NCI-H2029 (cell line): ENCODE measurements at regions not wholly inside any gene's neighbourhood (a gene's known extent, or its start where the extent isn't known, plus 50 kb on each side); places are given as distances from the start of the nearest gene placed in this dataset.
"Not testable (repeated sequence)": the region's sequence is repeated elsewhere in the genome, so short reads cannot be mapped to it uniquely, and the experiment has no call there.

ENCODE experiments used
- DNase-seq: peaks from one replicate; lab custom pipeline; 2025; lab: John Stamatoyannopoulos, UW

DNA sequence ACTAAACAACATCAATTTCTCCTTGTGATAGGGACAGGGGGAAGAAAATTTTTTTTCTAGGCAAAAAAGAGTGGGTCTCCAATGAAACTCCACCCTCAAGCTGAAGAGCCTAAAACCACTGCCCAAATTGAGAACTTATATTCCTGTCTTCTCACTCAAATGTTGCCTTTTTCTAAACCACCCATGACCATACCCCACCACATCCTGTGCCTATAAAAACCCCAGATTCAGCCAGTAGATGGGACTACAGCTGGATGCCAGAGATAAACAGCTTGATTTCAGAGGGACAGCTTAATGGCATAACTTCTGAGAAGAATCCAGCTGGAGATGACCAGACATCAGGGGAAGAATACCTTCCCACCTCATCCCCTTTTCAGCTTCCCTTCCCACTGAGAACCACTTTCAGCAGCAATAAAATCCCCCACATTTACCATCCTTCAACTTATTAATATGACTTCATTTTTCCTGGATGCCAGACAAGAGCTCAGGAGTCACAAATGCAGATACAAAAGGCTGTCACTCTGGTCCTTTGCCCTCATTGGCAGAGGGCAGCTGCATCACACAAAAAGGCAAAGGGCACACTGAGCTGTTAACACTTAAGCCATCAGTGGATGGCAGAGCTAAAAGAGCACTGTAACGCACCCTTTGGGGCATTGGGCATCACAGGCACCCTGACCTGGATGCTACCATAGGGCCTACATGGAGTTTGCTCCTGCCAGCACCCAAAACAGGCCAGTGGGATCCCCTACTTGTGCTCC is 972.5 kb upstream of the CTNND2 start:
- DNase-seq, result no peak

- DNase-seq, result no peak
These were observed 966.8 kb upstream of the CTNND2 start for GRCh38 chr5:12870872-12871539.

GRCh38 chr5:12865529-12865928 is 961.3 kb upstream of the CTNND2 start:
- no peak for DNase-seq

DNA sequence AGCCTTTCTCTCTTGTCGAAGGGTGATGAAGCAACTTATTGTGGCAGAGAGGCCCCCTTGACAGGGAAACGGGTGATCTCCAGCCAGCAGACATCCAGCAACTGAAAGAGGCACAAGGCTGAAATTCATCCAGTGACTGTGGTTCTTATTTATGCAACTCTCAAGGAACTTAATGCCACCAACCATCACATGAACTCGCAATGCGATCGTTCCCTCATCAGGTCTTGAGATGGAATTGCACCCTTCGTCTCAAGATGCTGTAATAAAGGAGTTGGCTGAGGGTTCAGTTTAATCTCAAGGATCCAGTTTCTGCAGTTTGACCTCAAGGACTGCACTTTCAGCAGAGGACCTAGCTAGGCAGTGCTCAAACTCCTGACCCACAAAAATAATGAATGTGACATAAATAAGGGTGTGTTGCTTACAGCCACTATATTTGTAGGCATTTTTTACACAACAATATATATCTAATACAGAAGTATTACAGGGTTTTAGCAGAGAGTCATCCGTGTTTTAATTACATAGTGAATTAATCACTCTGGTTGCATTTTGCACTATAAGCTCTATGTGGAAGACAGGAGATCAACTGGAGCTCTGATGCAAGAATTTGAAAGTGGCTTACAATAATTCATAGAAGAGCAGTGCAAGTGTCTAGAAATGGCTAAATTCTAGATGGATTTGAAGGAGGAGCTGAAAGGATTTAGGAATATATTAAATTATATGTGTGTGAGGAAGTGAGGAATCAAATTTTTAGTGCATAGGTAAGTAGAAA is 957.8 kb upstream of the CTNND2 start:
- no peak for DNase-seq

GRCh38 chr5:12856105-12856504 is 951.9 kb upstream of the CTNND2 start:
- not testable (repeated sequence) for DNase-seq

GRCh38 chr5:12854386-12854785 is 950.1 kb upstream of the CTNND2 start:
- DNase-seq, result no peak

DNA sequence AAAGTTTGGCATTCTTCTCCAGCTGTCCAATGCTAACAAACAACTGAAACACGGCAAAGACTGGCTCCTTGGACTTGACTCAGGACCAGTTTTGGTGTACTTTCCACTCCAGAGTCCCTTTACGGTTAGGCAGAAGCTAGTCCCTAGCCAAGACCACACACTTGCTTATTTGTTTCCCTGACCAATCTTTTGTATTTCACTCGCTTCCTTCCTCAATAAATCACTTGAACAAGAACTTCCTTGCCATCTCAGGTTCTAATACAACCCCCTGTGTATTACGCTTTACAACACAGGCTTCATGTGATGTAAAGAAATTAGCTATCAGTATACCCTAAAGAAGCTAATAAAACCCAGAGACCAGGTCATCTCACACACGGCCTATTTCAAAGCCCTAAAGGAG is 947.5 kb upstream of the CTNND2 start:
- DNase-seq, result no peak

DNA sequence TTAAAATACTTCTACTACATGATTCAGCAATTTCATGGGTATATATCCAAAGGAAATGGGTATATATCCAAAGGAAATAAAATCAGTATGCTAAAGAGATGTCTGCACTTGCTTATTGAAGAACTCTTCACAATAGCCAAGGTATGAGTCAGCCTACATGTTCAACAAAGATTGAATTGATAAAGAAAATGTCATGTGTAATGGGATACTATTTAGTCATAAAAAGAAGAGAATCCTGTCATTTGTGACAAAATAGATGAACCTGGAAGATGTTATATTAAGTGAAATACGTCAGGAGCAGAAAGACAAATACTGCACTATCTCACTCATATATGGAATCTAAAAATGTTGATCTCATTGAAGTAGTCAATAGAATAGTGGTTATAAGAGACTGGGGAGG is 944.5 kb upstream of the CTNND2 start:
- DNase-seq, result no peak

DNA sequence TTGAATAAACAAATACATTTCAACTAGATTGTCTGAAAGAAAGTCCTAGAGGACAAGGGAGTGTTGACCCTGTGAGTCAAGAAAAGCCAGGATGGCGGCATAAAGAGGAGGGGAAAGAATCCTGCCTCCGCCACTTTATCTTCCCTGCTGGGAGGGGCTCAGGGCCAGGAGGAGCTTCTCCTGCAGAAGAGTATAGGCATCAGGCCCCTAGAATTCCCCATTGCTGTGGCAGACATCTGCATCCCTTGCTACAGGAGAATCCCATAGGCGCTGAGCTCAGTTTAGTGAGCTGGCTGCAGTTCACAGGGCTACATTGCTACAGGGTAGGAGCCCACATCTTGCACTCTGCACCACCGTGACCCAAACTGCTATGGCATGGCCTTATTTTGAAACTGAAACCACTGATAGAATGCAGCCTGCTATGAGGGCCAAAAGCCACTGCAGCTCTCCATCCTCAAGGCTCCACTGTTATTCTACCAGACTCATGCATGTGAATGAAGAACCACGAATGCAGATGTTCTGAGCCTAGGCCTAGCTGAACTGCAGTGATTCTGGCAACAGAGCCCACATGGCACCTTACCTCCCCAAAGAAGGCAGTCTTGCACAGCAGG is 941.4 kb upstream of the CTNND2 start:
- DNase-seq, result no peak

GRCh38 chr5:12840972-12841371 is 936.7 kb upstream of the CTNND2 start:
- DNase-seq, result no peak

GRCh38 chr5:12837592-12837991 is 933.3 kb upstream of the CTNND2 start:
- no peak for DNase-seq

DNA sequence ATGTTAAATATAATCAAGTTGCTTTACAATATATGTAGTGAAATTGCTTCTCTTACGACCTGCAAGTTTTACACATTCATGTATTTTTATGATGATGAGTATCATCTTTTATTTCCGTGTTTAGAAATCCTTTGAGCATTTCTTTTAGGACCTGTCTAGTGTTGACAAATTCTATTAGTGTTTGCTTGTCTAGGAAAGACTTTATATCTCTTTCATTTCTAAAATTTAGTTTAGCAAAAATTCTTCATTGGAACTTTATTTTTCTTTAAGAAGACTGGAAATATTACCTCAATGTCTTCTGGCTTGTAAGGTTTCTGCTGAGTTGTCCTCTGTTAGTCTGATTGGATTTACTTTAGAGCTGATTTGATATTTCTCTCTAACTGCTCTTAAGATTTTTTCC is 920.9 kb upstream of the CTNND2 start:
- DNase-seq, result no peak

DNA sequence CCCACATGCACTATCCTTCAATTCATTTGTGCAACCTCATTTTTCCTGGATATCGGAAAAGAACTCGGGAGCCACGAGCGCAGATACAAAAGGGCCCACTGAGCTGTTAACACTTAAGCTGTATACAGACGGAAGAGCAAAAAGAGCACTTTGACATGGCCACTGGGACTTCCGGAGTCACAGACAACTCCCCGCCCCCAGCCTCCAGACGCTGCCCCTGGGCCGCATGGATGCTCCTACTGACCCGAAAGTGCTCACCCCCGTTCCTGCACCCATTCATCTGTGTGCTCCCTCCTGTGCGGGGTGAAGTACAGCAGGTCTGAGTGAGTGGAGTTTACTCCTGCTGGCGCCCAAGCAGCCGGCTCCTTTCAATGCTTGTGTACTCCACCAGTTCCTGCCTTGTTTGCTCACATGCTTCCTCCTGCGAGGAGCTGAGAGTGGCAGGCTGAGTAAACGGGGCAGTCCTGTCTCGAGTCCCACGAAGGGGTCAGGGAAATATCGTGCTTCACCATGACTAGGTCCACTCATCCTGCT is 901.0 kb upstream of the CTNND2 start:
- no peak for DNase-seq

- no peak for DNase-seq
These were observed 894.9 kb upstream of the CTNND2 start for GRCh38 chr5:12799165-12799564.

GRCh38 chr5:12795333-12795663 is 891.1 kb upstream of the CTNND2 start:
- DNase-seq, result no peak

- no peak for DNase-seq
These were observed 890.5 kb upstream of the CTNND2 start for GRCh38 chr5:12794476-12795332.

DNA sequence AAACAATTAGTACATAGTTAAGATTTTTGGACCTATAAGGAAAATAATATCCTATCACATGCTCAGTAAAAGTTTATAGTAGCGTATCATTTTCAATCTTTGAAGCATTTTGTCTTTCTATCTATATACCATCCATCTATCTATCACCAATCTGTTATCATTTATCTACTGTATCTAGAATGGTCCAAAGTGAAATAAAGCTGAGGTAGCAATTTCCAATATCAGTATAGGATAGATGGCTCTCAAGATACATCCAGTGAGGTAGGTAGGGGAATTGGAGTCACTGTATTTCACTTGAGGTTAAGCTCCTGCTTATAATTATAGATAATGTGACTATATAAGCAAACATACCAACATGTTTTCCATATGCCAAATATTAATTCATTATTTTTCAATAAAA is 889.1 kb upstream of the CTNND2 start:
- no peak for DNase-seq

DNA sequence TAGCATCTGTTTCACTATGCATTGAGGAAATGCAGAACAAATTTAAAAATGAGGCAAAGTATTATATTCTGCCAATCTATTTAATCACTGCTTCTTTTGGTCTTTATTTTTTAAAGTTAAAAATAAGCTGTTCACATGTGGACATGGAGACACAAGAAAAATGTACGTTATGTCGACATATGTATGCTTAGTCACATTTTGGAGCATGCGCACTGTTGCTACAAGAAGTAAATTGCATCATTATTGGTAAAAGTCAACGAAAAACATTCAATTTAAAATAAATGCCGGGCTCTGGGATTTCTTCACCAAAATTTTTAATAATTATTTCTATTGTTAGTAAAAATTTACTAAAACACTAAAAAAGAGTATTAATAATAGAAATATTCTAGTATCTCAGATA is 876.3 kb upstream of the CTNND2 start:
- no peak for DNase-seq

DNA sequence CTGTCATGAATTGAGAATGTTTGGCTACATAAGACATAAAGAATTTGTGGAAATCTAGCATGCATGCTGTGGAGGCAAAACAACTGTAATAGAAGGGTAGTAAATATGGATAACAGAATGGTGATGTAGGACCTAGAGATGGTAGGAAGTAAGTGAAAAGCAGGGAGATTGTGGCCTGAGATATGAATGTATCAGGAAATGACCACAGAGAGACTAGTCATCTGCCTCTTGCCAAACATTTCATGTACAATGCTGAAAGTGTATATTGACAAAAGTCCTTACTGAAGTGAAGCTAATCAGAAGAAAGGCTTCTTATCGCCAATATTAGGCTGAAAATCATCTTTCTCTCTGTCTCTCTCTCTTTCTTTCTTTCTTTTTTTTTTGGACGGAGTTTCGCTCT is 873.1 kb upstream of the CTNND2 start:
- DNase-seq, result no peak

DNA sequence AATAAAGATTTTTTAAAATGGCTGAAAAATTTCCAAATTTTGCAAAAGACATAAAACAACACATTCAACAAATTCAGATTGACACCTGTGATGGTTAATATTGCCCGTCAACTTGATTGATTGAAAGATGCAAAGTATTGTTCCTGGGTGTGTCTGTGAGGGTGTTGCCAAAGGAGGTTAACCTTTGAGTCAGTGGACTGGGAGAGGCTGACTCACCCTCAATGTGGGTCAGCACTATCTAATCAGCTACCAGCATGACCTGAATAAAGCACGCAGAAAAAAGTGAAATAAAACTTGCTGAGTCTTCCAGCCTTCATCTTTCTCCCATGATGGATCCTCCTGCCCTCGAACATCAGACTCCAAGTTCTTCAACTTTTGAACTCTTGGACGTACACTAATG is 868.0 kb upstream of the CTNND2 start:
- DNase-seq, result no peak

DNA sequence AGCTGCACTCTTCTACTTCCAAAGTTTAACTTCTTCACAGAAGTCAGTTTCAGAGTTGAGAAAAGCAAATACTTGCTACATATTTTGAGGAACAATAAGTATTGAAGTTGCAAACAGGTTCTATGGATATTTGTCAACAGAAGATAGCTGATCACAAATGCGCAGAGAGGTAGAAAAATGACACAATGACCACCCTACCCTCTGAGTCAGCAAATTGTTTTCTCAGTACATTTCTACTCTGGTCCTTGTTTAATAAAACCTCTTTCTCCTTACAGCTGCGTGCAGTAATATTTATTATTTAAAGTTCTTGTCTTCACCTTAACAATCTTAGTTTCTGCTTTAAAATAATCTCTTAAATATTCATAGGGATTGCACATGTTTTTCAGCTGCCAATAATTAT is 855.1 kb upstream of the CTNND2 start:
- DNase-seq, result no peak

GRCh38 chr5:12757035-12757434 is 852.8 kb upstream of the CTNND2 start:
- DNase-seq, result no peak
